ENCODE measurements at regions not wholly inside any gene's neighbourhood (a gene's known extent, or its start where the extent isn't known, plus 50 kb on each side); places are given as distances from the start of the nearest gene placed in this dataset.

DNA sequence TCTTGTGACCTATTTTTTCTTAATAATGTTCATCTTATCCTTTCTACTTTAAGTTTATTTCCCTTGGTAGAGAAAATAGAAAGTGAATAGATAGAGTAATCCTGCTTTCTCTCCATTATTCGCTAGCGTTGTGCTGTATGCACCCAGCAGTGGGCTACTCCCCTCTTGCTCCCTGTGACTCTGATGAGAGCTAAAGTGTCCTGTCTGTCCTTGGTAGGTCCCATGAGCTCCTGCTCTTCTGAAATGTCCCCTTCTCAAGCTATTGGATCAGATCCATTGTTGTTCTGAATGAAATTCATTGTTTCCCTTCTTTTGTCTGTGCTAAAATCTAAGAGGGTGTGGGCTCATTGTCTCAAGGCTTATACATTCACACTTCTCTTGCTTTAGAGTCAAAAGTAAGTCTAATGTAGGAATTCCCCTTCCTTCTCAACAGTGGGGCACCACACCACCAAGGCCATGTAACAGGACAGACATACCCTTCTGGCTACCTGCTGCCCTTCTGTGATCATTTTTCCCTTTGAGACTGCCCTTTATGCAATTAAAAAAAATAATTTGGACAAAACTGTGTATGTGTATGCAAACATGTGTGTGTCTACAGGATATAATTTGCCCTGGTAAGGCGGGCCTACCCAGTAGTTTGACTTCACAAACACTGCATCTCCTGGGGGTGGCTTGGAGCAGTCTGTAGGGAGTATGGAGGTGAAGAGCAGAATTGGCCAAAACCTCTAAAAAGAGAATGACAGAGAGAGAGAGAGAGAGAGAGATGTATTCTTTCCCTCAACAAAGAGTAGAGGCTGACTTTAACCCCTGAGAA is 167.0 kb upstream of the MYLIP start:
- DNase-seq (ENCODE audit: extremely low spot score, insufficient read length, low read depth), result no peak
- peak; percentile 62 for FAIRE-seq

DNA sequence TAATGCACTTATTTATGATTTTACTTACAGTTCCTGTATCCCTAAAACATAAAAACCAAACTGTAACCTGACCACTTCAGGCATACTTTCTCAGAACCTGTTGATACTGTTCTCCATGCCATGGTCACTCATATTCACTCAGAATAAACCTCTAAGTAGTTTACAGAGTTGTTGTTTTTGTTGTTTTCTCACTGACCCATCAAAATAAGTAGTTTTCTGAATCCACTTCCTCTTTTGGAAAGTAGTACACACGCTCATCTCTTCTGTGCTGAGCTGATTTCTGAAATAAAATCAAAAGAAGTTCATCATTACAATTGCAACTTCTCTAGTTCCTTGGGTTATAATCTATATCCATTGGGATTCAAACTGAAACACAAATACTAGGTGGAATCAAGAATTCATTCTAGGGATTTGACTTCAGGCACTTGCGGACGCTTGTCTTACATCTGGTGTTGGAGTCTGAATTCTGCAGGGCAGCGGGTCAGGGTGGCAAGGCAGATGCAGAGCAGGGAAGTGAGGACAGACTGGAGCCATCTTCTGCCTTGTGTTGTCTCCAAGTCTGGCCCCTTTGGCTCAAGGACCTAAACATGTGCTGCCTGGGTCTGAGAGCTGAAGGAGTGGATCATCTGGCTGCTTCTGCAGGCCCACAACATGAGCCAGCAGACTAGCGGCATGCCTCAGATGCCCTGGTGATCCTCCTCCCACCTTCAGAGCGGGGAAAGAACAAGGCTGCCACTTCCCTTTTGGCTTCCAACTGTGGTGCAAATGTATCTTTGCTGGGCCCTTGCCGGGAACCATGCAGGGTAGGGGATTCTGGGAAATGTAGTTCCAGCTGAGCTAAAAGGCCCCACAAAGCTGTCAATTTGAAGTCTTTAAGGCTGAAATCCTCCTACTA is 167.9 kb upstream of the MYLIP start:
- peak; percentile 31 for FAIRE-seq
- no peak for DNase-seq (ENCODE audit: extremely low spot score, insufficient read length, low read depth)

DNA sequence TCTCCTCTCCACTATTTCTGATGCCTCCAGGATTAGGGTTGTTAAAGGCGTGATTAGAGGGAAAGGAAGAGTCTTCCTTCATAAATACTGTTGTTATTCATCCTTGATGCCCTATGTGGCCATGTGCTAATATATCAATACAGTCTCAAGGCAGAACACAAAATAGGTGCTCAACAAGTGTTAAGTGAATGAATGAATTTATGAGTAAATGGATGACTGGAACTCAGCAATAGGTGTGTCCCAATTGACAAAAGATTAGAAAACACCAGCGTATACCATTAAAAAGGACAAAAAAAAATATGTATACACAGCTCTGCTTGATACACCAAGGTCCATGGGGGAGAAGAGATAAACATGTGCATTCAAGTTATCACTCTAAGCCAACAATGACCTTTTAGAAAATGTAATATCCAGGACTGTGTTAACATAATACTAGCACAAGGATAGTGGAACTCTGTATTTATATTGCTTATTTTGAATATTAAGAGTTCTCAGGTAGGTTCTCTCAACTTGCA is 171.2 kb upstream of the MYLIP start:
- FAIRE-seq, result no peak
- DNase-seq (ENCODE audit: extremely low spot score, insufficient read length, low read depth), result no peak

DNA sequence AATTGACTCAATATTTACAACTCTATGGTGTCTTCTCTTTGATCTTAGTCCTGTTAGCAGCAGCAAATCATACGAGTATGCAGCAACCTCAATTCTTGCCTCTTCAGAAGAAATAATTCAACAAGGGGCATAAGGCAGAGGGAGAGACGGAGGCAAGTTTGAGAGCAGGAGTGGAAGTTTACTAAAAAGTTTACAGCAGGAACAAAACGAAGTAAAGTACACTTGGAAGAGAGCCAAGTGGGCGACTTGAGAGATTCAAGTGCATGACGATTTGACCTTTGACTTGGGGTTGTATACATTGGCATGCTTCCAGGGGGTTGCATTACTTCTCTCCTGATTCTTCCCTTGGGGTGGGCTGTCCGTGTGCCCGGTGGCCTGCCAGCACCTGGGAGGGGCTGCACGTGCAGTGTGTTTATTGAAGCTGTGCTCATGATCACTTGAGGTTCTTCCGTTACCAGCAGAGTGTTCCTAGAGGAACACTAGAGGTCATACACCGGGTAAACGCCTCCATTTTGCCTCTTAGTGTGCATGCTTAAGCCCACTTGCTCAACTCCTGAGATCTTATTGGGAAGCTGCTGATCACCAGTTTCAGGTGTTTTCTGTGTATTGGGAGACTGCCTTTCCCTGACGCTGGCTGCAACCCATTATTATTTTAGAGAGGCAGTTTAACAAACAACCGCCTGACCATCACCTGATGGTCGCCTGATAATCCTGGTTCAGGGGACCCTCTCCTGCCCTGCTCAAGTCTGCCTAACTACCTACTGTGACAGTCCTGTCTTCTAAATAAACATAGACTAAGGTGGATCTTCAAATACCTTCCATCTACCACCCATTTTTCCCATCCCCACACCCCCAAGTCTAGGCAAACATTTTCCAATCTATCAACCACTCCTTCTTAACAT is 172.4 kb upstream of the MYLIP start:
- no peak for DNase-seq (ENCODE audit: extremely low spot score, insufficient read length, low read depth)
- no peak for FAIRE-seq

DNA sequence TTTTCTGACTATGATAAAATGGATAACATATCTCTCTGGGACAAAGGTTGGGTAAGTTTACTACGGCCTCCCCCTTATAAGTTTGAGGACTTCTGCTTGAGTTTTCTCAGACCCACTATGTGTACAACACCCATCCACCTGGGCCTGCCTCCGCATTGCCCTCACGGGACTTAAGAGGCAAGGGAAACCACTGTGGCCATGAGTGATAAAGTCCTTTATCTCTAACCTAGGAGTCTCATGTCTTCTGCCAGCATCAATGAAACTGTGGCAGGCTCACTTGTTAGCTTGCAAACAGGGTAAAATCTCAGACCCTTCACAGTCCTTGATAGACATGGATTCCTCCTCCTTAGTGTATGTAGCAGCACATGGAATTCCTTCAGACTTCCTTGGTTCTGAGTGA is 173.4 kb upstream of the MYLIP start:
- no peak for FAIRE-seq
- no peak for DNase-seq (ENCODE audit: extremely low spot score, insufficient read length, low read depth)

DNA sequence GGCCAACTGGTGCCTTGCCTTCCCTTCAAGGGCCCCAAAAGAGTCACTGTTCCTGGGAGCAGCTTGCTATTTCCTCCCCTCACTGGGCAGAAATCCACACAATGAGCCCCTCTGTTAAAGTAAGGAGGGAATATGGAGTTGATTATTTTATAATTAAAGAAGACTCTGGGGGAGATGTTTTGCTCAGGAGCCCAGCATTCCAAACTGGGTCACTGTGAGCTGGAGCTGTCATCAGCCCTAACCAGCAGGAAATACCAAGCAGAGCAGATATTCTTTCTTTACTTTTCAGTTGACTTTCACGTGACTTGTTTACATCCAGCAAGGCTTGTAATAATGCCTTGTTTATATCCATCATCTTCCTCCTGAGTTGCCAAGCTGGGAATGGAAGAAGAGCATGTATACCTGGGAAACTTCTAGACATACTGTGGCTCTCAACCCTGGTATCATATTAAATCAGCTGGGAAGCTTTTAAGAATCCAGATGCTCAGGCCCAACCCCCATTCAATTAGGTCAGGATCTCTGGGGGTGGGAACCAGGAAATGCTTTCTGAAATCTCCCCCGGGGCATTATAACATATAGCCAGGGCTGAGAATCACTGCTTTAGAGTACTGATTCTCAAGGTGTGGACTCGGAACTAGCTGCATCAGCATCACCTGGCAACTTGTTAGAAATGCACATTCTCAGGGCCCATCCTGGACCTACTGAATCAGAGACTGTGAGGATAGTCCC is 175.6 kb upstream of the MYLIP start:
- FAIRE-seq (no peak), DNase-seq (ENCODE audit: extremely low spot score, insufficient read length, low read depth) (no peak)

DNA sequence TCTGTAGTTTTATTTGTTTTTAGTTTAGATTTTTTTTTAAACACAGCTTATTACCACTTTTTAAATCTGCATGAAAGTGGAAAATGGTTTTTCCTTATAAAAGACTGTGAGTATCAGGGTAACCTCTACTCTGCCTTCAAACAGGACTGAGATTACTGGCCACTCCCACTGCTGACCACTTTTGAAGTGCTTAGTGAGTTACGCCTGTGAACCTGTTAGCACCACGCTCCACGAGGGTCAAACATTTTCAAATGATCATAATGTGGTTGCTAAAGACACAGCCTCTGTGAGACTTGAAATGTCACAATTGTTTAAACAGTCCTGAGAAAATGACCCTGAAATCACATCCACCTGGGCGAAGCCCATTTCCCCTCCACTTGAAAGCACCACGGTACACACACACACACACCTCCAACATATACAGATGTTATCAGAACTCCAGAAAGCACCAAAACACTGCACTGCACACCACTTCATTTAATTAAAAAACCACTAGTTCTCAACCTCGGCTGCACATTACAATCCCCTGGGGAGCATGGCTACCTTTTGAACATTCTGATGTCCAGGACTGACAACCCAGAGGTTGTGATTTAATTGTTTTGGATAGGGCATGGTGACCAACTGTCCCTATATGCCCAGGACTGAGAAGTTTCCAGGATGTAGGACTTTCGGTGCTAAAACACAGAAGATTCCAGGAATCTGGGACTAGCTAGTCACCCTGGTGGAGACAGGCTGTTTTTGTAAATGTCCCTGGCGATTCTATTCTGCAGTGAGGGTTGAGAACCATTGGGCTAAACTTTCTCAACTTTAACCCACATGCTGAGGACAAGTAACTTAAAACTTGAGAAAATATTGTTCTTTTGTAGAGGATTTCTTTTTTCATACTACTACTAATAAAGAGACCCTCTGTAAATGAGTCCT is 176.4 kb upstream of the MYLIP start:
- DNase-seq (ENCODE audit: extremely low spot score, insufficient read length, low read depth) (no peak), FAIRE-seq (no peak)

DNA sequence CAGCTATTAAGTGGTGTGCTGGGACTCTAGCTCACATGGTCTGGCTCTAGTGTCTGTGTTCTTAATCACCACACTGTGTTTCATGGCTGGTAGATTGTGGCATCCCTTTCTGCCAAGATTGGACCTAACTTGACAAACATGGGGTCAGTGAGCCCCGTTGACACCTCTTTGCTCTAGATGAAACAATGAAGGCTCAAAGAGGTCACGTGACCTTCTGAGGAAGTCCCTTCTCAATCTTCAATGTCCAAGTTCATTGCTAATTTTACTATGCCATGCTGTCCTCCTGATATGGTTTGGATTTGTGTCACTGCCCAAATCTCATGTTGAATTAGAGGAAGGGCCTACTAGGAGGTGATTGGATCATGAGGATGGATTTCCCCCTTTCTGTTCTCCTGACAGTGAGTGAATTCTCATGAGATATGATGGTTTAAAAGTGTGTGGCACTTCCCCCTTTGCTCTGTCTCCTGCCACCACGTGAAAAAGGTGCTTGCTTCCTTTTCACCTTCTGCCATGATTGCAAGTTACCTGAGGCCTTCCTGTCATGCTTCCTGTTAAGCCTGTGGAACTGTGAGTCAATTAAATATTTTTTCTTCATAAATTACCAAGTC is 177.8 kb upstream of the MYLIP start:
- FAIRE-seq (no peak), DNase-seq (ENCODE audit: extremely low spot score, insufficient read length, low read depth) (no peak)

DNA sequence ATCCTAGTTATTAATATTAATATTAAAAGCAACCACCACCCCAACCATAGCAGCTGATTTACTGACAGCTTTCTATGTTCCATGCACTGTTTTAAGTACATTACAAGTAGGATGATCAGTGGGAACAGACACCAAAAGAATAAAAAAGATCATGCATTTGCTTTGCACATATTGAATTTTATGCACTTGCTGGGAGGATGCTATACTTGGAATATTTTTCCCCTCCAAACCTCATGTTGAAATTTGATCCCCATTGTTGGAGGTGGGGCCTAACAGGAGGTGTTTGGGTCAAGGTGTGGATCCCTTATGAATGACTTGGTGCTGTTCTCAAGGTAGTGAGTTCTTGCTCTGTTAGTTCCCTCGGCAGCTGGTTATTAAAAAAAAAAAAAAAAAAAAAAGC is 178.9 kb upstream of the MYLIP start:
- no peak for DNase-seq (ENCODE audit: extremely low spot score, insufficient read length, low read depth)
- no peak for FAIRE-seq

DNA sequence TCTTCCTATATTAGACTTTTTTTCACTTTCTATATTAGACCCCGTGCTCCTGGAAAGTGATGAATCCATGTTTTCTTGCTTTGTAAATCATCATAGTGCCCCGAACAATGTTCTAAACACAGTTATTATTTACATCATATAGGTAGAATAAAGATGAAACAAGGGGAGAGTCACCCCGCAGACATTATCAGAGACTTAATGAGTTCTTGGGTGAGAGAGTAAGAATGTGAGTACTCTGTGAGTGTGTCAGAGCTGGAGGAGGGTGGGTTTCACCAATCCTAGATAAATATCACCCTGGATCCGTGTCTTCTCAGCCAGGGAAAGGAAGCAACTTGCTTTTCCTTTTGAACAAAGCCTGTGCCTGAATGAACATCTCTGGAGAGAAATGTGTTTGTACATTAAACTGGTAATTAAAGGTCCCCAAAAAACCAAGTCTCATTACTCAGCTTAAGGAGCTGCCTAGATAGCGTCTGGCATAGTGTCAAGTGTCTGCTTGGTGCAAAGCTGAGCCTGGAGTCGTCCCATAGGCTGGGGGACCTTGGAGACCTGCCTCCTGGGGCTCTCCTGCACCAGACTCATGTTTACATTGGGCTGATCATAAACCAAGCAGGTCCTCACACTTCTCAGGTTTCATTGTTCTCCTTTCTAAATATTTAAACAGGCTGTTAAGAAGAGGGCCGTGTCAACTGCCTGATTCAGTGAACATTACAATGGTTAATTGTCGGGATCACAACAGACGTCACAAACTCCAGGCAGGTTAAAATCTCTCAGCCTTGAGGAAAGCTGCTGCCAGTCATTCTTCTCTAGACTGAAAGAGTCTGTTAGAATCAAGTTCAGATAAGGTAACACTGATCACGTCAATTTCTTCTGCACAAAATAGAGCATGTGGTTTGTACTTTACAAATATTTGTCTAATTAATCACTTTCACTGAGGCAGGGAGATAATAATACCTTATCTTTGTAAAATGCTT is 179.7 kb upstream of the MYLIP start:
- no peak for DNase-seq (ENCODE audit: extremely low spot score, insufficient read length, low read depth)
- FAIRE-seq, result no peak

DNA sequence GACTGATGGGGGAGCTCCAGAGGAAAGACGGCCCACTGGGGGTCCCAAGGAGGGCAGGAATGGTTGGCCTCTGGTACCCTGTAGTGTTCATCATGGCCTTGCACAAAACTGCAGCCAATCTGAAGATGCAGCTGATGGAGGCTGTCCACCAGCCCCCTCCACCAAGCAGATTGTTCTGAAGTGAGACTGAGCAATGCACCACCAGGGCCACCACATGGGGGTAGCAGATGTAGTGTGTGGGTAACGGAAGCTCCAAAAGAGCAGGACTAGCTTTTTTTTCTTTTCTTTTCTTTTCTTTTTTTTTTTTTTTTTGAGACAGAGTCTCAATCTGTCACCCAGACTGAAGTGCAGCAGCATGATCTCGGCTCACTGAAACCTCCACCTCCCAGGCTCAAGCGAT is 181.0 kb upstream of the MYLIP start:
- no peak for DNase-seq (ENCODE audit: extremely low spot score, insufficient read length, low read depth)
- FAIRE-seq, result no peak

DNA sequence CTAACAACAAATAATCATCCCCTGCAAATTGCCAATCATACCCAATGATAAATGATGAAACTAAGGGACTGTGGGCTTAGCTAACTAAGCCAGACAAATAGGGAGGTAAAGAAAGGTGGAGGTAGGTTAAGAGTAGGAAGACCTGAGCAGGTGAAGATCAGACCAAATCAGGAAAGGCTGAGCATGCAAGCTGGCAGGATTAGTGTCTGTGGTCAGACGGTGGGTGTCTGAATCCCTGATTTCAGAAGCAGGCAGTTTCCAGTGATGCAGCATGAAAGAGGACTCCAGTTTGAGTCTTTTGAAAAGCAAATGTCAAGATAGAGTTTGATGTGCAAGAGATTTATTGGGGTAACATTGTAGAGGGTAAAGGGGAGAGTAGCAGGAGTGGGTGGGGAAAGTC is 181.4 kb upstream of the MYLIP start:
- FAIRE-seq, result no peak
- no peak for DNase-seq (ENCODE audit: extremely low spot score, insufficient read length, low read depth)

DNA sequence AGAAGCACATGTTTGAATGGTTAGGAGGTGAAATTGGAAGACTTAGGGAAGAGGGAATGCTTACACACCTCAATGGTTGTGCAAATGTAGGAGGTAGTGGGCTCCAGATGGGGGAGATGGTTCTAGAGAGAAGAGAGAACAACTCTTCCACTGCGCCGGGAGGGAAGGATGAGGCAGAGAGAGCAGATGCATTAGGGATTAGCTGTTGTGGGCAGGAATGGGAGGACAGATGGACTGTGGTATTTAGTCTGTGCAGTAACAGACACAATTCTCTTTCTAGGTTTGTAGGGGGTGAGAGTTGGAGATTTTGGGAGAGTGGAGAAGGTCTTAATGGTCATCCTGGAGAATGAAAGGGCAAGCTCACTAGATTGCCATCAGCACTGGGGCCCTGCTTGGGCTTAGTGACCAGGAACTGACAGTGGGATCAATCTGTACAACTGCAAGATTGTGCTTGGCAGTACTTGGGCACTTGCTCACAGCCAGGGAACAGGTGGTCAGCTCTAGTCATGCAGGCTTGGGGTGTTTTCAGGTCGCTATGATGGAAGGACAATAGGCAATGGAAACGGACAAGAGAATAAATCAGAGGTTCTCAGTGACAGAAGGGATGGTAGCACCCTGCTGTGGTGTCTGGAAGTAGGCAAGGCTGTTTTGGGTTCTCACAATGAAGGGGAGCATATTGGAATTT is 182.0 kb upstream of the MYLIP start:
- DNase-seq (ENCODE audit: extremely low spot score, insufficient read length, low read depth), result no peak
- no peak for FAIRE-seq

DNA sequence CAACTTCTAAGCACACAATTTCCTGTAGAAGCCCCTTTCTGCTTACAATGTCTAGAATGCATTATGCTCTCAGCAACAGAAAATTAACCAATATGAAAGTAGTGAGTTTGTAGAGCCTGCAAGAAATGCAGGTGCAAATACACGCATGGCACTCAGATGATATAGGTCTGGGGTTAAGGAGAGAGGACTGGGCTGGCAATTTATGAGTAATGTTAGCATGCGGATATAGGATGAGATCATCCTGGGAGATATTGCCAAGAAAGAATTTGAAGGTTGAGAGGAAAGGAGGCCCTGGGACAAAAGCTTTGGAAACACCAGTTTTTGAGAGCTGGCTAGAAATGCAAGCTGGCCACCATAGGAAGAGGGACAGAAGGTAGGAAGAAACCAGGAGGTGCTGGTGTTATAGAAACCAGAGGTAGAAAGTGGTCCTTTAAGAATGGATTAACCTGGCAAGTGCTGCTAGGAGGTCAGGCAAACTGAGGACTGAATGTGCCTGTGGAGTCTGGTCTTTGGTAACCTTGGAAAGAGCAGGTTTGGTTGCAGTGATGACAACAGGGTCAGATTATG is 183.2 kb upstream of the MYLIP start:
- DNase-seq (ENCODE audit: extremely low spot score, insufficient read length, low read depth) (no peak), FAIRE-seq (no peak)

DNA sequence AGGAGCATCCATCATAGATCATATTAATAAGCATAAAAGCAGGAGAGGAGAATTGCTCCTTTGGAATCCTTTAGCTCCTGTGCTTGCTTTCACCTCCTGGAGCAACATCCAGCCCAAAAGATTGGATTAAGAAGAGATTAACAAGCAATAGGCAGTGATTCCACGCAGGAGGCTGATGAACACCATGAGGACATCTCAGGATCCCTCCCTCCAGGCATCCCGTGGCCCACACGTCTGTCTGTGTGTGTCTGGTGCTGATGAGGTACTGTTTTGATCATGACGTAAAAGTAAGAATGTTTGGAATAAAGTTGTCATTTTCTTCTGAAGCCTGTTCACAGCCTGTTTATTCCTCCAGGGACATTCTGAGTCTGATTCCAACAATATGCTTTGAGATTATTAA is 185.5 kb upstream of the MYLIP start:
- DNase-seq (ENCODE audit: extremely low spot score, insufficient read length, low read depth) (no peak), FAIRE-seq (no peak)

DNA sequence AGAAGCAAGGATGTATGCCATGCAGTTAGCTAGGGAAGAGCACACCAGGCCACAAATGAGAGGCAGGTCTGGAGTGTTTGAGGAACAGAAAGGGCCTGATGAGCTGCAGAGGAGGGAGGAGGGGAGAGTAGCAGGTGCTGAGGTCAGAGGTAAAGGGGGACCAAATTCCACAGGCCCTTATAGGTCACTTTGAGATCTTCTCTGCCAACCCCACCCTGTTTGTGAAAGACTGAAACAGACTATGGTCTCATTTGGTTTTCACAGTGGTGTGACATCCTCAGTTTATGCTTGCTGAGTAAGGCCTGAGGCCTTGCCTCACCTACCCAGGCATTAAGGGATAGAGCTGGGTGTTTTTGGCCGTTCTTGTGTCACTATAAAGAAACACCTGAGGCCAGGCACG is 187.7 kb upstream of the MYLIP start:
- DNase-seq (ENCODE audit: extremely low spot score, insufficient read length, low read depth) (no peak), FAIRE-seq (peak; percentile 41)
